ENCODE measurements at regions not wholly inside any gene's neighbourhood (a gene's known extent, or its start where the extent isn't known, plus 50 kb on each side); places are given as distances from the start of the nearest gene placed in this dataset.
"Not testable (repeated sequence)": the region's sequence is repeated elsewhere in the genome, so short reads cannot be mapped to it uniquely, and the experiment has no call there.

DNA sequence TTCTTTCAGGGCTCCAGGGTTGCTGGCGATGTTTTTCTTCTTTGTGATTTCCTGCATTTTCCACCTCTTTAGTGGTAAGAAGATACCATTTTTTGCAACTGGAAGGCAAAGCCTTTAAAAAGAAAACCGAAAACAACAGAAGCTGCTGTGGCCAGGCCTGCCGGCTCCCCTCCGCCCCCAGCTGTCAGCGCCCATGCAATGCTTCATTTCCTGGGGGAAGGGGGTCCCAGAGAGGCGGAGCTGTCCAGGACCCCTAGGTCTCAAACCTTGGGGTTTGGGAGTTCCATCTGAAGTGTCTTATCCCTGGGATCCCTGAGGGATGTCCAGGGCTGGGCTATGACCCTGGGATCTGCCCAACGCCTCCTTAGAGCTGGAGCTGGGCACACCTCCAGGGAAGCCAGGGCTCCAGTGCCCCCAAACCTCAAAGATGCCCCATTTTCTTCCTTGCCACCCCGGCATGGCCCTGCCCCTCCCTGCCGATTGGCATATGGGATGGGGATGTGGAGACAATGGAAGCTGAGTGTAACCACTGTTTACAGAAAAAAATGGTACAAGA is 257.2 kb upstream of the MVB12B start:
- peaks cover 67% of the 10 kb centered on the region for H3K27me3 ChIP-seq (ENCODE audit: insufficient read depth, low read length)
- no peak overlapping the region for H2AFZ ChIP-seq (ENCODE audit: low read length, unreplicated experiment)
- no peak overlapping the region for H3K4me3 ChIP-seq (ENCODE audit: low read depth, low read length)
- H3K4me1 ChIP-seq (ENCODE audit: control insufficient read depth, insufficient read depth, low read length, unreplicated experiment) = no peaks in the 10 kb centered on the region
- H3K79me2 ChIP-seq (ENCODE audit: control insufficient read depth, insufficient read depth, low read length, unreplicated experiment) = no peaks in the 10 kb centered on the region
- no peak overlapping the region for H3K27ac ChIP-seq (ENCODE audit: low read depth, low read length)
- H3K36me3 ChIP-seq (ENCODE audit: insufficient read depth, low read length) = no peaks in the 10 kb centered on the region

DNA sequence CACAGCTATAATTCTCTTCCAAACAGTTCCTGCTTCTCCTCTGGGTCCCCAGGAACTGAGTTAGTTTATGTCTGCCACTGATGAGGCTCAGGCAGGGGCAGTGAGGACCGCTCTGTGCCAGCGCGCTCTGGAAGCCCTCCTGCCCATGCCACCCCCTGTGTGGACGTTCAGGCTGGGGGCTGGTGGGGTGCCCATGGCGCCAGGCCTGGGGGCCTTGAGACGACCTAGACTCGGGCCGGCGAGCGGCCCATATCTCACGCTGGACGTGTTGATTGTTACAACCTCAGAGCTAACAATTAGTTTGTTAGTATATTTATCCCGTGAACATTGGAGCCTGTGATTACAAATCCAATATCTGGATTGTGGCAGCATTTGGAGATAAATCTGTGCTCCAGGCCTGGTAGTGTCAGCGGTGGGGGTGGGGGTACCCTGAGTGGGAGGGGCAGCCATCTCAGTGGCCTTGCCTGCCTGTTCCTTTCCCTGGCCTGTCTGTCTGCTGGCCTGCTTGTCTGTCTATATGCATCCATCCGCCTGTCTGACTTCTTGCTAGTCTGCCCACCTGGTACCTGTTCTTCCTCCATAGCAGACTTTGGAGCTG is 256.5 kb upstream of the MVB12B start:
- H3K27ac ChIP-seq (ENCODE audit: low read depth, low read length) = no peak overlapping the region
- no peaks in the 10 kb centered on the region for H3K4me1 ChIP-seq (ENCODE audit: control insufficient read depth, insufficient read depth, low read length, unreplicated experiment)
- H3K4me3 ChIP-seq (ENCODE audit: low read depth, low read length) = no peak overlapping the region
- H3K36me3 ChIP-seq (ENCODE audit: insufficient read depth, low read length) = no peaks in the 10 kb centered on the region
- peaks cover 61% of the 10 kb centered on the region for H3K27me3 ChIP-seq (ENCODE audit: insufficient read depth, low read length)
- no peak overlapping the region for H2AFZ ChIP-seq (ENCODE audit: low read length, unreplicated experiment)
- H3K79me2 ChIP-seq (ENCODE audit: control insufficient read depth, insufficient read depth, low read length, unreplicated experiment) = no peaks in the 10 kb centered on the region

GRCh38 chr9:126071076-126071750 is 255.4 kb upstream of the MVB12B start:
- Histone ChIP-seq H3K27ac (ENCODE audit: low read depth, low read length) (no peak overlapping the region), H3K4me3 (ENCODE audit: low read depth, low read length) (no peak overlapping the region), H3K36me3 (ENCODE audit: insufficient read depth, low read length) (no peaks in the 10 kb centered on the region), H3K4me1 (ENCODE audit: control insufficient read depth, insufficient read depth, low read length, unreplicated experiment) (no peaks in the 10 kb centered on the region), H3K27me3 (ENCODE audit: insufficient read depth, low read length) (peaks cover 54% of the 10 kb centered on the region), H2AFZ (ENCODE audit: low read length, unreplicated experiment) (no peak overlapping the region), H3K79me2 (ENCODE audit: control insufficient read depth, insufficient read depth, low read length, unreplicated experiment) (no peaks in the 10 kb centered on the region)

GRCh38 chr9:126077656-126078055 is 249.0 kb upstream of the MVB12B start:
- not testable (repeated sequence) for H3K4me1 ChIP-seq (ENCODE audit: control insufficient read depth, insufficient read depth, low read length, unreplicated experiment); H3K36me3 ChIP-seq (ENCODE audit: insufficient read depth, low read length); H3K27ac ChIP-seq (ENCODE audit: low read depth, low read length); H3K79me2 ChIP-seq (ENCODE audit: control insufficient read depth, insufficient read depth, low read length, unreplicated experiment); H3K4me3 ChIP-seq (ENCODE audit: low read depth, low read length); H2AFZ ChIP-seq (ENCODE audit: low read length, unreplicated experiment)
- peaks cover 35% of the 10 kb centered on the region for H3K27me3 ChIP-seq (ENCODE audit: insufficient read depth, low read length)

DNA sequence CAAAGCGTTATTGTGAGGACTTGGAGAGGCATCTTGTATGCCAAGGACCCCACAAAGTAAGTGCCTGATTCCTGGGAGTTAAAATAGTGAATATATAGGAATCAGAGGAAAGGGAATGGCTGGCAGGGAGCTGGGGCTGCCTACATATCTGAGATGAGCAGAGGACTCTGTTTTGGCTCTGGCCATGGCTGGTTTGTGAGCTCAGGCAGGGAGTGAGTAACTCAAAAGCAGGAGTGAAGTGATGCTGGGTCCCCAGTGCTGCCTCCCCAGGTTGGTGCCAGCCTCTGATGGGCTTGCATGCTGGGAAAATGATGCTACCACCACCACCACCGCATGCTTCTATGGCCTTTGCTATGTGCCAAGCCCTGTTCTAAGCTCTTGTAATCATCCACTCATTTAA is 246.0 kb upstream of the MVB12B start:
- Histone ChIP-seq H3K36me3 (ENCODE audit: insufficient read depth, low read length) (no peaks in the 10 kb centered on the region), H3K4me1 (ENCODE audit: control insufficient read depth, insufficient read depth, low read length, unreplicated experiment) (no peaks in the 10 kb centered on the region), H2AFZ (ENCODE audit: low read length, unreplicated experiment) (no peak overlapping the region), H3K4me3 (ENCODE audit: low read depth, low read length) (no peak overlapping the region), H3K79me2 (ENCODE audit: control insufficient read depth, insufficient read depth, low read length, unreplicated experiment) (no peaks in the 10 kb centered on the region), H3K27ac (ENCODE audit: low read depth, low read length) (no peak overlapping the region), H3K27me3 (ENCODE audit: insufficient read depth, low read length) (peaks cover 44% of the 10 kb centered on the region)

GRCh38 chr9:126081746-126082145 is 244.9 kb upstream of the MVB12B start:
- H2AFZ ChIP-seq (ENCODE audit: low read length, unreplicated experiment) = no peak overlapping the region
- H3K4me1 ChIP-seq (ENCODE audit: control insufficient read depth, insufficient read depth, low read length, unreplicated experiment) = no peaks in the 10 kb centered on the region
- H3K27me3 ChIP-seq (ENCODE audit: insufficient read depth, low read length) = peaks cover 54% of the 10 kb centered on the region
- H3K4me3 ChIP-seq (ENCODE audit: low read depth, low read length) = no peak overlapping the region
- no peak overlapping the region for H3K27ac ChIP-seq (ENCODE audit: low read depth, low read length)
- H3K36me3 ChIP-seq (ENCODE audit: insufficient read depth, low read length) = no peaks in the 10 kb centered on the region
- no peaks in the 10 kb centered on the region for H3K79me2 ChIP-seq (ENCODE audit: control insufficient read depth, insufficient read depth, low read length, unreplicated experiment)

- no peaks in the 10 kb centered on the region for H3K4me1 ChIP-seq (ENCODE audit: control insufficient read depth, insufficient read depth, low read length, unreplicated experiment)
- H3K27ac ChIP-seq (ENCODE audit: low read depth, low read length) = no peak overlapping the region
- H3K36me3 ChIP-seq (ENCODE audit: insufficient read depth, low read length) = no peaks in the 10 kb centered on the region
- H2AFZ ChIP-seq (ENCODE audit: low read length, unreplicated experiment) = no peak overlapping the region
- no peaks in the 10 kb centered on the region for H3K79me2 ChIP-seq (ENCODE audit: control insufficient read depth, insufficient read depth, low read length, unreplicated experiment)
- H3K27me3 ChIP-seq (ENCODE audit: insufficient read depth, low read length) = peaks cover 72% of the 10 kb centered on the region
- H3K4me3 ChIP-seq (ENCODE audit: low read depth, low read length) = no peak overlapping the region
These were observed 242.6 kb upstream of the MVB12B start for GRCh38 chr9:126084008-126084407.

GRCh38 chr9:126084696-126085095 is 241.9 kb upstream of the MVB12B start:
- H3K79me2 ChIP-seq (ENCODE audit: control insufficient read depth, insufficient read depth, low read length, unreplicated experiment) = no peaks in the 10 kb centered on the region
- no peaks in the 10 kb centered on the region for H3K4me1 ChIP-seq (ENCODE audit: control insufficient read depth, insufficient read depth, low read length, unreplicated experiment)
- H3K27me3 ChIP-seq (ENCODE audit: insufficient read depth, low read length) = peaks cover 78% of the 10 kb centered on the region
- no peak overlapping the region for H3K4me3 ChIP-seq (ENCODE audit: low read depth, low read length)
- H3K27ac ChIP-seq (ENCODE audit: low read depth, low read length) = no peak overlapping the region
- no peak overlapping the region for H2AFZ ChIP-seq (ENCODE audit: low read length, unreplicated experiment)
- H3K36me3 ChIP-seq (ENCODE audit: insufficient read depth, low read length) = no peaks in the 10 kb centered on the region

- Histone ChIP-seq H2AFZ (ENCODE audit: low read length, unreplicated experiment) (no peak overlapping the region), H3K4me1 (ENCODE audit: control insufficient read depth, insufficient read depth, low read length, unreplicated experiment) (no peaks in the 10 kb centered on the region), H3K27me3 (ENCODE audit: insufficient read depth, low read length) (peaks cover 83% of the 10 kb centered on the region), H3K4me3 (ENCODE audit: low read depth, low read length) (no peak overlapping the region), H3K27ac (ENCODE audit: low read depth, low read length) (no peak overlapping the region), H3K79me2 (ENCODE audit: control insufficient read depth, insufficient read depth, low read length, unreplicated experiment) (no peaks in the 10 kb centered on the region), H3K36me3 (ENCODE audit: insufficient read depth, low read length) (no peaks in the 10 kb centered on the region)
These were observed 241.5 kb upstream of the MVB12B start for GRCh38 chr9:126085170-126085569.

GRCh38 chr9:126088336-126088735 is 238.3 kb upstream of the MVB12B start:
- H3K4me1 ChIP-seq (ENCODE audit: control insufficient read depth, insufficient read depth, low read length, unreplicated experiment) = no peaks in the 10 kb centered on the region
- H3K4me3 ChIP-seq (ENCODE audit: low read depth, low read length) = no peak overlapping the region
- peaks cover 74% of the 10 kb centered on the region for H3K27me3 ChIP-seq (ENCODE audit: insufficient read depth, low read length)
- no peak overlapping the region for H2AFZ ChIP-seq (ENCODE audit: low read length, unreplicated experiment)
- H3K27ac ChIP-seq (ENCODE audit: low read depth, low read length) = no peak overlapping the region
- H3K36me3 ChIP-seq (ENCODE audit: insufficient read depth, low read length) = no peaks in the 10 kb centered on the region
- H3K79me2 ChIP-seq (ENCODE audit: control insufficient read depth, insufficient read depth, low read length, unreplicated experiment) = no peaks in the 10 kb centered on the region

- Histone ChIP-seq H3K4me3 (ENCODE audit: low read depth, low read length) (no peak overlapping the region), H3K27me3 (ENCODE audit: insufficient read depth, low read length) (peaks cover 65% of the 10 kb centered on the region), H3K27ac (ENCODE audit: low read depth, low read length) (no peak overlapping the region), H3K36me3 (ENCODE audit: insufficient read depth, low read length) (no peaks in the 10 kb centered on the region), H3K4me1 (ENCODE audit: control insufficient read depth, insufficient read depth, low read length, unreplicated experiment) (no peaks in the 10 kb centered on the region), H3K79me2 (ENCODE audit: control insufficient read depth, insufficient read depth, low read length, unreplicated experiment) (no peaks in the 10 kb centered on the region), H2AFZ (ENCODE audit: low read length, unreplicated experiment) (no peak overlapping the region)
These were observed 236.8 kb upstream of the MVB12B start for GRCh38 chr9:126089789-126090188.

All from ACC112 (cell line).